ENCODE measurements at regions not wholly inside any gene's neighbourhood (a gene's known extent, or its start where the extent isn't known, plus 50 kb on each side); places are given as distances from the start of the nearest gene placed in this dataset.

DNA sequence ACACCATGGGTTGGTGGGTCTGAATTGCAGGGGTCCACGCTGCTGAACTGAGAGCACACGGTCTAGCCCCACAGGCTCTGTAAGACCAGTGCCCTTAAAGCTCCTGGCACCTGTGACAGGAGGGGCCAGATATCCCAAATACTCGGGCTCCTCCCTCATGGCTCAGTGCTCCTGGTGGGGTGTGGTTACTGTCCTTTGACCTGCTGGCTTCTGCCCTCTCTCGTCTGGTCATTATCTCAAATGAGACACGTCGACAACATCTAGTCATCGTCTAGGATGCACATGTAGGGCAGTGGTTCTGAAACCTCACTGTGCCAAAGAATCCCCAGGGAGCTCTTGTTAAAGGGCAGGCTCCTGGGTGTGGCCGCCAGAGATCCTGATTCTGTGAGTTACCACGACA lies 258.4 kb downstream of the LOXHD1 start:
- BruUV-seq (replicated peaks) = no TSS peak
- ChIA-PET CTCF (no interaction called here), POLR2A (no interaction called here)
- Histone ChIP-seq H3K36me3 (ENCODE audit: control insufficient read depth, insufficient read depth, low read length) (no peaks in the 10 kb centered on the region), H3K4me3 (ENCODE audit: low read depth in 2 of 2, low read length in 2 of 2) (no peak overlapping the region), H3K27ac (ENCODE audit: low read length) (no peak overlapping the region), H3K27me3 (ENCODE audit: control insufficient read depth, insufficient read depth, low read length) (no peaks in the 10 kb centered on the region), H3K9me3 (ENCODE audit: control insufficient read depth, insufficient read depth, low read depth, low read length) (no peaks in the 10 kb centered on the region), H3K4me1 (ENCODE audit: control insufficient read depth, insufficient read depth, low read length) (no peaks in the 10 kb centered on the region)
- DNase-seq (ENCODE audit: low read depth, low spot score) (no peak), ATAC-seq (no peak)
- in situ Hi-C loops (cut with HindIII; ENCODE audit: low pct_unique_long_range_greater_than_20kb, low sequenced_read_pairs) = no loop called here
- TF ChIP-seq CTCF (IDR thresholded peaks at IDR 0.05) (no peak), SIN3A (IDR thresholded peaks at IDR 0.05; ENCODE audit: borderline replicate concordance, insufficient read depth, low read depth, low read length) (no peak), TCF7L2 (IDR thresholded peaks at IDR 0.05; ENCODE audit: low read depth, low read length) (no peak)
- intact Hi-C loops (cut with micrococcal nuclease; ENCODE audit: unreplicated experiment) = no loop called here

DNA sequence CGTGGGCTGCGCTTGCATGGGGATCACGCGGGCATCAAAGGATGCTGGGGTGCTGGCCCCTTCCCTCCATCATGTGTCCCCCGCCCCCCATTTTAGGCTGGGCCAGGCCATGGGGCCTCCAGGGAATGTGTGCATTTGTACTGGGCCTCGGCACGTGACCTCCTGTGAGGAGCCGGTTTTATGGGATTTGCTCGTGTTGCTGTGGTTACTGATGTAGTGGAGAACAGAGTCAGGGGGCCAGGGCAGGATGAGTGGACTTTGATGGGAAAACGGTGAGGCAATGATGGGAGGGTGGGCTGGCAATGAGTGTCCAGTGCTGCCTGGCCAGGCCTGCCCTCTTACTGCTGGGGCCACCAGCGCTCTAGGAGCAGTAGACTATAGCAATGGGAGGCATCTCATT lies 257.7 kb downstream of the LOXHD1 start:
- Histone ChIP-seq H3K4me1 (ENCODE audit: control insufficient read depth, insufficient read depth, low read length) (no peaks in the 10 kb centered on the region), H3K27ac (ENCODE audit: low read length) (no peak overlapping the region), H3K4me3 (ENCODE audit: low read depth in 2 of 2, low read length in 2 of 2) (no peak overlapping the region), H3K9me3 (ENCODE audit: control insufficient read depth, insufficient read depth, low read depth, low read length) (no peaks in the 10 kb centered on the region), H3K36me3 (ENCODE audit: control insufficient read depth, insufficient read depth, low read length) (no peaks in the 10 kb centered on the region), H3K27me3 (ENCODE audit: control insufficient read depth, insufficient read depth, low read length) (no peaks in the 10 kb centered on the region)
- no peak for TF ChIP-seq CTCF (IDR thresholded peaks at IDR 0.05)
- TF ChIP-seq, protein P1, sequence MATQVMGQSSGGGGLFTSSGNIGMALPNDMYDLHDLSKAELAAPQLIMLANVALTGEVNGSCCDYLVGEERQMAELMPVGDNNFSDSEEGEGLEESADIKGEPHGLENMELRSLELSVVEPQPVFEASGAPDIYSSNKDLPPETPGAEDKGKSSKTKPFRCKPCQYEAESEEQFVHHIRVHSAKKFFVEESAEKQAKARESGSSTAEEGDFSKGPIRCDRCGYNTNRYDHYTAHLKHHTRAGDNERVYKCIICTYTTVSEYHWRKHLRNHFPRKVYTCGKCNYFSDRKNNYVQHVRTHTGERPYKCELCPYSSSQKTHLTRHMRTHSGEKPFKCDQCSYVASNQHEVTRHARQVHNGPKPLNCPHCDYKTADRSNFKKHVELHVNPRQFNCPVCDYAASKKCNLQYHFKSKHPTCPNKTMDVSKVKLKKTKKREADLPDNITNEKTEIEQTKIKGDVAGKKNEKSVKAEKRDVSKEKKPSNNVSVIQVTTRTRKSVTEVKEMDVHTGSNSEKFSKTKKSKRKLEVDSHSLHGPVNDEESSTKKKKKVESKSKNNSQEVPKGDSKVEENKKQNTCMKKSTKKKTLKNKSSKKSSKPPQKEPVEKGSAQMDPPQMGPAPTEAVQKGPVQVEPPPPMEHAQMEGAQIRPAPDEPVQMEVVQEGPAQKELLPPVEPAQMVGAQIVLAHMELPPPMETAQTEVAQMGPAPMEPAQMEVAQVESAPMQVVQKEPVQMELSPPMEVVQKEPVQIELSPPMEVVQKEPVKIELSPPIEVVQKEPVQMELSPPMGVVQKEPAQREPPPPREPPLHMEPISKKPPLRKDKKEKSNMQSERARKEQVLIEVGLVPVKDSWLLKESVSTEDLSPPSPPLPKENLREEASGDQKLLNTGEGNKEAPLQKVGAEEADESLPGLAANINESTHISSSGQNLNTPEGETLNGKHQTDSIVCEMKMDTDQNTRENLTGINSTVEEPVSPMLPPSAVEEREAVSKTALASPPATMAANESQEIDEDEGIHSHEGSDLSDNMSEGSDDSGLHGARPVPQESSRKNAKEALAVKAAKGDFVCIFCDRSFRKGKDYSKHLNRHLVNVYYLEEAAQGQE (IDR thresholded peaks at IDR 0.05; ENCODE audit: insufficient read depth in 1 of 2, low read depth in 2 of 2, low read length in 1 of 2) = no peak
- TF ChIP-seq TCF7L2 (IDR thresholded peaks at IDR 0.05; ENCODE audit: low read depth, low read length) = no peak
- no peak for TF ChIP-seq SIN3A (IDR thresholded peaks at IDR 0.05; ENCODE audit: borderline replicate concordance, insufficient read depth, low read depth, low read length)
- ChIA-PET POLR2A (no interaction called here), CTCF (no interaction called here)
- in situ Hi-C loops (cut with HindIII; ENCODE audit: low pct_unique_long_range_greater_than_20kb, low sequenced_read_pairs) (no loop called here), intact Hi-C loops (cut with micrococcal nuclease; ENCODE audit: unreplicated experiment) (no loop called here)
- no TSS peak for BruUV-seq (replicated peaks)
- no peak for ATAC-seq
- no peak for DNase-seq (ENCODE audit: low read depth, low spot score)

DNA sequence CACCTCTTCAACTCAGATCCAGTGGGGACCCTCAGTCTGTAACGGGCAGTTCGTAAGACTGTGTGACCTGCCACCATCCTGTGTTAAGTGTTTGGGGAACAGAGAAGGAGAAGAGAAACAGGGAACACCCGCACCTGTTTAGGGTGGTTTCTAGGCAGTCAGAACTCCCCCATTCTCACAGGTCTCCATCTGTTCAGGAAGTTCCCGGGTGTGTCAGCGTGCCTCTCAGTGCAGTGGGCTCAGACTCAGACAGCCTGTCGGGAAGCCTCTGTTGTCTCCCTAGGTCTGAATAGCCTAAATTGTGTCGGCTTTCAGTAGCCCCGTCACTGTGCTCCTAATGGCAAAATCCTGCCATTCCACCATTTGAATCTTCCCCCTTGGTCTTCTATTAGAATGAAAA lies 256.6 kb downstream of the LOXHD1 start:
- DNase-seq (ENCODE audit: low read depth, low spot score) (no peak), ATAC-seq (no peak)
- BruUV-seq (replicated peaks) = no TSS peak
- Histone ChIP-seq H3K27ac (ENCODE audit: low read length) (no peak overlapping the region), H3K36me3 (ENCODE audit: control insufficient read depth, insufficient read depth, low read length) (no peaks in the 10 kb centered on the region), H3K4me3 (ENCODE audit: low read depth in 2 of 2, low read length in 2 of 2) (no peak overlapping the region), H3K4me1 (ENCODE audit: control insufficient read depth, insufficient read depth, low read length) (no peaks in the 10 kb centered on the region), H3K27me3 (ENCODE audit: control insufficient read depth, insufficient read depth, low read length) (no peaks in the 10 kb centered on the region), H3K9me3 (ENCODE audit: control insufficient read depth, insufficient read depth, low read depth, low read length) (no peaks in the 10 kb centered on the region)
- TF ChIP-seq TCF7L2 (IDR thresholded peaks at IDR 0.05; ENCODE audit: low read depth, low read length) (no peak), CTCF (IDR thresholded peaks at IDR 0.05) (no peak), POLR2AphosphoS5 (IDR thresholded peaks at IDR 0.05; ENCODE audit: low read depth, low read length) (no peak), SIN3A (IDR thresholded peaks at IDR 0.05; ENCODE audit: borderline replicate concordance, insufficient read depth, low read depth, low read length) (no peak)
- TF ChIP-seq, protein P1 (IDR thresholded peaks at IDR 0.05; ENCODE audit: insufficient read depth in 1 of 2, low read depth in 2 of 2, low read length in 1 of 2) = no peak
- ChIA-PET CTCF (no interaction called here), POLR2A (no interaction called here)
- in situ Hi-C loops (cut with HindIII; ENCODE audit: low pct_unique_long_range_greater_than_20kb, low sequenced_read_pairs) = no loop called here
- intact Hi-C loops (cut with micrococcal nuclease; ENCODE audit: unreplicated experiment) = no loop called here

Data from Panc1 (cell line).